Transverse colon (tissue), 4 donors: ENCODE measurements at regions not wholly inside any gene's neighbourhood (a gene's known extent, or its start where the extent isn't known, plus 50 kb on each side); places are given as distances from the start of the nearest gene placed in this dataset.

ENCODE experiments used
- DNase-seq: peaks from one replicate; pipeline ENCODE4 v3.0.0-alpha.2; 2019
- H3K27ac ChIP-seq, 4 donors: fragments of 200-600 bp; sonication (generic); 2 replicates each; pipeline ENCODE4 v1.5.1; 2016 to 2018; ENCODE audit warnings: inconsistent platforms in 4 of 4
- H3K27me3 ChIP-seq: fragments of 200-600 bp; sonication (generic); 2 replicates; pipeline ENCODE4 v1.5.1; 2017; ENCODE audit warnings: inconsistent platforms
- H3K36me3 ChIP-seq, 4 donors: fragments of 200-600 bp; sonication (generic); 2 replicates each; pipeline ENCODE4 v1.5.1; 2017 to 2019; ENCODE audit warnings: inconsistent platforms in 4 of 4
- H3K4me1 ChIP-seq, 4 donors: fragments of 200-600 bp; sonication (generic); 2 replicates each; pipeline ENCODE4 v1.5.1; 2017 to 2020; ENCODE audit warnings: inconsistent platforms in 4 of 4
- H3K4me3 ChIP-seq, 4 donors: fragments of 200-600 bp; sonication (generic); 1 replicate in 1 of 4; 2 replicates in 3 of 4; pipeline versions ENCODE4 v1.5.1 to v1.6.1; 2017 to 2019; ENCODE audit warnings: inconsistent platforms in 4 of 4
- H3K9me3 ChIP-seq, 2 donors: fragments of 200-600 bp; sonication (generic); 2 replicates each; pipeline ENCODE4 v1.5.1; 2017 to 2019; ENCODE audit warnings: inconsistent platforms in 2 of 2
- EP300 ChIP-seq: sonication (generic); formaldehyde crosslinking; IDR thresholded peaks from one replicate; pipeline ENCODE4 v1.6.1; 2017; ENCODE audit warnings: antibody characterized with exemption, low read depth
- POLR2A ChIP-seq: fragments of 450-650 bp; IDR thresholded peaks from one replicate; pipeline ENCODE4 v1.6.1; 2016; ENCODE audit warnings: antibody characterized with exemption, mild to moderate bottlenecking, moderate library complexity
- POLR2AphosphoS5 ChIP-seq, 3 donors: sonication (generic); formaldehyde crosslinking; IDR thresholded peaks; one replicate each; pipeline ENCODE4 v1.6.1; 2016; ENCODE audit warnings: antibody characterized with exemption in 3 of 3
- WGBS, 2 donors: methylation state at CpG; one replicate each; pipeline ENCODE4 v1.1.5; 2018; ENCODE audit warnings: low coverage in 1 of 2; 5-methylcytosine and 5-hydroxymethylcytosine counted together
- in situ Hi-C, 4 donors: fragments of 200-750 bp; cut with MboI; loops; one replicate each; pipeline versions ENCODE4 v1.15.0 to v1.15.1; 2017; ENCODE audit warnings: low sequenced_read_pairs in 3 of 4, low pct_ligation_motif_present in 1 of 4, low pct_unique_long_range_greater_than_20kb in 1 of 4
- intact Hi-C: fragments of 100-400 bp; cut with DNase I; formaldehyde crosslinking; loops from one replicate; pipeline ENCODE4 v1.15.1; 2023; ENCODE audit warnings: low total_unique reads
- TF ChIP-seq, protein P1 (sequence below), 5 experiments: fragments of 200-600 bp in 3 of 5; fragments of 450-650 bp in 2 of 5; sonication (generic) in 3 of 5; IDR thresholded peaks; 1 replicate in 2 of 5; 2 replicates in 3 of 5; pipeline ENCODE4 v1.5.1; 2016 to 2017; ENCODE audit warnings: antibody characterized with exemption in 5 of 5, inconsistent platforms in 3 of 5, mild to moderate bottlenecking in 2 of 5, moderate library complexity in 1 of 5

GRCh38 chr7:118573085-118573484 lies 348.6 kb downstream of the ANKRD7 start:
- intact Hi-C loops = no loop called here
- Histone ChIP-seq H3K4me3 (no peak overlapping the region), H3K36me3 (no peaks in the 10 kb centered on the region), H3K27ac (no peak overlapping the region), H3K27me3 (no peaks in the 10 kb centered on the region), H3K9me3 (no peaks in the 10 kb centered on the region), H3K4me1 (no peaks in the 10 kb centered on the region)
- DNase-seq = no peak
- in situ Hi-C loops = no loop called here
- WGBS, 2 donors = 61% methylated on average over 5 of the region's 5 CpGs; no CpG with 5 or more reads in 1 of the 2 donors
- TF ChIP-seq, protein P1, sequence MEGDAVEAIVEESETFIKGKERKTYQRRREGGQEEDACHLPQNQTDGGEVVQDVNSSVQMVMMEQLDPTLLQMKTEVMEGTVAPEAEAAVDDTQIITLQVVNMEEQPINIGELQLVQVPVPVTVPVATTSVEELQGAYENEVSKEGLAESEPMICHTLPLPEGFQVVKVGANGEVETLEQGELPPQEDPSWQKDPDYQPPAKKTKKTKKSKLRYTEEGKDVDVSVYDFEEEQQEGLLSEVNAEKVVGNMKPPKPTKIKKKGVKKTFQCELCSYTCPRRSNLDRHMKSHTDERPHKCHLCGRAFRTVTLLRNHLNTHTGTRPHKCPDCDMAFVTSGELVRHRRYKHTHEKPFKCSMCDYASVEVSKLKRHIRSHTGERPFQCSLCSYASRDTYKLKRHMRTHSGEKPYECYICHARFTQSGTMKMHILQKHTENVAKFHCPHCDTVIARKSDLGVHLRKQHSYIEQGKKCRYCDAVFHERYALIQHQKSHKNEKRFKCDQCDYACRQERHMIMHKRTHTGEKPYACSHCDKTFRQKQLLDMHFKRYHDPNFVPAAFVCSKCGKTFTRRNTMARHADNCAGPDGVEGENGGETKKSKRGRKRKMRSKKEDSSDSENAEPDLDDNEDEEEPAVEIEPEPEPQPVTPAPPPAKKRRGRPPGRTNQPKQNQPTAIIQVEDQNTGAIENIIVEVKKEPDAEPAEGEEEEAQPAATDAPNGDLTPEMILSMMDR (IDR thresholded peaks at IDR 0.05) = no peak
- TF ChIP-seq POLR2AphosphoS5 (IDR thresholded peaks at IDR 0.05) = no peak
- no peak for TF ChIP-seq POLR2A

GRCh38 chr7:118575393-118575948 lies 351.0 kb downstream of the ANKRD7 start:
- in situ Hi-C loops = no loop called here

DNA sequence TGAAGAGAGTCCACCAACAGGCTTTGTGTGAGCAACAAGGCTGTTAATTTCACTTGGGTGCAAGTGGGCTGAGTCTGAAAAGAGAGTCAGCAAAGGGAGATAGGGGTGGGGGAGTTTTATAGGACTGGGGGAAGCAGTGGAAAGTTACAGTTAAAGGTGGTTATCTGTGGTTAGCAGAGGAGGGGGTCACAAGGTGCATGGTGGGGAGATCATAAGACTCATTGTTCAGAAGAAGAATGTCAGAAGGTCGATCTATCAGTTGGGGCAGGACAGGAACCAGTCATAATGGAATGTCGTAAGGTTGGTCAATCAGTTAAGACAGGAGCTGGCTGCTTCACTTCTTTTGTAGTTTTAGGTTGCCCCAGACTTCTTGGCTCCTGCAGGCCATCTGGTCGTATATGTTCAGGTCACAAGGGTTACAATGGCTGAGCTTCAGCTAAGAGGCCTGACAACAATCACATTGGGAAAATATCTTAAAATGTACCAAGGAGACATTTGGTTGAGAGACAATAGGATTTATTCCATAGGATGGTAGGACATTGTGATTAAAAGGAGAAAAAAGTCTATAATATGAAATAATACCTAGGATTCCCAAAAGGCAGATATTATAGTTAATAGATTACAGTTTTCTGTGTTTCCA lies 356.4 kb downstream of the ANKRD7 start:
- no peak overlapping the region for H3K27ac ChIP-seq
- in situ Hi-C loops (no loop called here), intact Hi-C loops (no loop called here)
- TF ChIP-seq EP300 = no peak
- TF ChIP-seq, protein P1 (IDR thresholded peaks at IDR 0.05) = no peak
- TF ChIP-seq POLR2A = no peak
- no peak for TF ChIP-seq POLR2AphosphoS5 (IDR thresholded peaks at IDR 0.05)
- no peaks in the 10 kb centered on the region for H3K27me3 ChIP-seq
- H3K9me3 ChIP-seq = no peaks in the 10 kb centered on the region
- no peak for DNase-seq
- no peak overlapping the region for H3K4me3 ChIP-seq
- no peaks in the 10 kb centered on the region for H3K4me1 ChIP-seq
- no peaks in the 10 kb centered on the region for H3K36me3 ChIP-seq
- 41 to 66% methylated on average over 3 of the region's 3 CpGs for WGBS, 2 donors

More at GRCh38 chr7:118575393-118575948, 351.0 kb downstream of the ANKRD7 start:
- 8 to 26% methylated on average over 1 of the region's 1 CpG for WGBS, 2 donors
- H3K36me3 ChIP-seq = no peaks in the 10 kb centered on the region
- no peak overlapping the region for H3K27ac ChIP-seq
- H3K4me1 ChIP-seq = no peaks in the 10 kb centered on the region
- no peak for DNase-seq
- no peak for TF ChIP-seq POLR2A
- no peak for TF ChIP-seq POLR2AphosphoS5 (IDR thresholded peaks at IDR 0.05)
- TF ChIP-seq, protein P1 (IDR thresholded peaks at IDR 0.05) = no peak
- no peak for TF ChIP-seq EP300
- H3K27me3 ChIP-seq = no peaks in the 10 kb centered on the region
- H3K4me3 ChIP-seq = no peak overlapping the region
- intact Hi-C loops = no loop called here
- no peaks in the 10 kb centered on the region for H3K9me3 ChIP-seq

- H3K36me3 ChIP-seq = no peaks in the 10 kb centered on the region
- TF ChIP-seq EP300 (no peak), POLR2A (no peak), POLR2AphosphoS5 (IDR thresholded peaks at IDR 0.05) (no peak)
- H3K4me1 ChIP-seq = no peaks in the 10 kb centered on the region
- intact Hi-C loops (no loop called here), in situ Hi-C loops (no loop called here)
- no peak overlapping the region for H3K27ac ChIP-seq
- no peaks in the 10 kb centered on the region for H3K9me3 ChIP-seq
- H3K4me3 ChIP-seq = no peak overlapping the region
- H3K27me3 ChIP-seq = no peaks in the 10 kb centered on the region
- WGBS, 2 donors = 58 to 76% methylated on average over 1 of the region's 1 CpG
- no peak for DNase-seq
Observed at GRCh38 chr7:118583641-118584040, 359.1 kb downstream of the ANKRD7 start.
